ENCODE measurements at regions not wholly inside any gene's neighbourhood (a gene's known extent, or its start where the extent isn't known, plus 50 kb on each side); places are given as distances from the start of the nearest gene placed in this dataset.
"Not testable (repeated sequence)": the region's sequence is repeated elsewhere in the genome, so short reads cannot be mapped to it uniquely, and the experiment has no call there.

- no peak for DNase-seq (ENCODE audit: low spot score)
Measured at GRCh38 chr11:37313266-37313665, 715.2 kb upstream of the RAG2 start.

GRCh38 chr11:37306563-37306962, 708.5 kb upstream of the RAG2 start:
- DNase-seq (ENCODE audit: low spot score): no peak

GRCh38 chr11:37301405-37301804, 703.4 kb upstream of the RAG2 start:
- DNase-seq (ENCODE audit: low spot score): not testable (repeated sequence)

GRCh38 chr11:37298173-37298572, 700.1 kb upstream of the RAG2 start:
- no peak for DNase-seq (ENCODE audit: low spot score)

GRCh38 chr11:37286890-37287289, 688.9 kb upstream of the RAG2 start:
- DNase-seq (ENCODE audit: low spot score): no peak

- no peak for DNase-seq (ENCODE audit: low spot score)
Measured at GRCh38 chr11:37282367-37282766, 684.3 kb upstream of the RAG2 start.

- no peak for DNase-seq (ENCODE audit: low spot score)
Measured at GRCh38 chr11:37280200-37280599, 682.2 kb upstream of the RAG2 start.

GRCh38 chr11:37277896-37278465, 679.9 kb upstream of the RAG2 start:
- DNase-seq (ENCODE audit: low spot score): no peak

GRCh38 chr11:37264783-37265182, 666.7 kb upstream of the RAG2 start:
- no peak for DNase-seq (ENCODE audit: low spot score)

- no peak for DNase-seq (ENCODE audit: low spot score)
Measured at GRCh38 chr11:37264060-37264459, 666.0 kb upstream of the RAG2 start.

- not testable (repeated sequence) for DNase-seq (ENCODE audit: low spot score)
Measured at GRCh38 chr11:37263467-37263866, 665.4 kb upstream of the RAG2 start.

GRCh38 chr11:37259734-37260133, 661.7 kb upstream of the RAG2 start:
- DNase-seq (ENCODE audit: low spot score): no peak

- peak; percentile 10 for DNase-seq (ENCODE audit: low spot score)
Measured at GRCh38 chr11:37248145-37248544, 650.1 kb upstream of the RAG2 start.

GRCh38 chr11:37246092-37246491, 648.1 kb upstream of the RAG2 start:
- not testable (repeated sequence) for DNase-seq (ENCODE audit: low spot score)

- DNase-seq (ENCODE audit: low spot score): no peak
Measured at GRCh38 chr11:37230865-37231264, 632.8 kb upstream of the RAG2 start.

- DNase-seq (ENCODE audit: low spot score): no peak
Measured at GRCh38 chr11:37223962-37224361, 625.9 kb upstream of the RAG2 start.

GRCh38 chr11:37203006-37203405, 605.0 kb upstream of the RAG2 start:
- DNase-seq (ENCODE audit: low spot score): no peak

- DNase-seq (ENCODE audit: low spot score): no peak
Measured at GRCh38 chr11:37199082-37199481, 601.0 kb upstream of the RAG2 start.

- no peak for DNase-seq (ENCODE audit: low spot score)
Measured at GRCh38 chr11:37184326-37184725, 586.3 kb upstream of the RAG2 start.

- no peak for DNase-seq (ENCODE audit: low spot score)
Measured at GRCh38 chr11:37182031-37182430, 584.0 kb upstream of the RAG2 start.

GRCh38 chr11:37177721-37178120, 579.7 kb upstream of the RAG2 start:
- DNase-seq (ENCODE audit: low spot score): no peak

- no peak for DNase-seq (ENCODE audit: low spot score)
Measured at GRCh38 chr11:37171451-37171850, 573.4 kb upstream of the RAG2 start.

- DNase-seq (ENCODE audit: low spot score): no peak
Measured at GRCh38 chr11:37170311-37170710, 572.3 kb upstream of the RAG2 start.

- not testable (repeated sequence) for DNase-seq (ENCODE audit: low spot score)
Measured at GRCh38 chr11:37145434-37145833, 547.4 kb upstream of the RAG2 start.

- no peak for DNase-seq (ENCODE audit: low spot score)
Measured at GRCh38 chr11:37142591-37142990, 544.6 kb upstream of the RAG2 start.

Data from HuH-7.5 (cell line).